ENCODE measurements at regions not wholly inside any gene's neighbourhood (a gene's known extent, or its start where the extent isn't known, plus 50 kb on each side); places are given as distances from the start of the nearest gene placed in this dataset.

DNA sequence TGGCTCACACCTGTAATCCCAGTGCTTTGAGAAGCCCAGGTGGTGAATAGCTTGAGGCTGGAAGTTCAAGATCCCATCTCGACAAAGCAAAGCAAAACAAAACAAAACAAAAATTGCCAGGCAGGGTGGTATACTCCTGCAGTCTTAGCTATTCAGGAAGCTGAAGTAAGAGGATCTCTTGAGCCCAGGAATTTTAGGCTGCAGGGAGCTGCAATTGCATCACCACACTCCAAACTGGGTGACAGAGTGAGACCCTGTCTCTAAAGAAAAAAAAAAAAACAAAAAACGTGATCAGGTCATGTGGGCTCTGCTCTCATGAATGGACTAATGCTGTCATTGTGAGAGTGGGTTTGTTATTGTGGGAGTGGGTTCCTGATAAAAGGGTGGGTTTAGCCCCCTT, 409.1 kb downstream of the NPIPA7 start:
- TF ChIP-seq, protein P1, sequence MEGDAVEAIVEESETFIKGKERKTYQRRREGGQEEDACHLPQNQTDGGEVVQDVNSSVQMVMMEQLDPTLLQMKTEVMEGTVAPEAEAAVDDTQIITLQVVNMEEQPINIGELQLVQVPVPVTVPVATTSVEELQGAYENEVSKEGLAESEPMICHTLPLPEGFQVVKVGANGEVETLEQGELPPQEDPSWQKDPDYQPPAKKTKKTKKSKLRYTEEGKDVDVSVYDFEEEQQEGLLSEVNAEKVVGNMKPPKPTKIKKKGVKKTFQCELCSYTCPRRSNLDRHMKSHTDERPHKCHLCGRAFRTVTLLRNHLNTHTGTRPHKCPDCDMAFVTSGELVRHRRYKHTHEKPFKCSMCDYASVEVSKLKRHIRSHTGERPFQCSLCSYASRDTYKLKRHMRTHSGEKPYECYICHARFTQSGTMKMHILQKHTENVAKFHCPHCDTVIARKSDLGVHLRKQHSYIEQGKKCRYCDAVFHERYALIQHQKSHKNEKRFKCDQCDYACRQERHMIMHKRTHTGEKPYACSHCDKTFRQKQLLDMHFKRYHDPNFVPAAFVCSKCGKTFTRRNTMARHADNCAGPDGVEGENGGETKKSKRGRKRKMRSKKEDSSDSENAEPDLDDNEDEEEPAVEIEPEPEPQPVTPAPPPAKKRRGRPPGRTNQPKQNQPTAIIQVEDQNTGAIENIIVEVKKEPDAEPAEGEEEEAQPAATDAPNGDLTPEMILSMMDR (IDR thresholded peaks at IDR 0.05) = no peak
- TF ChIP-seq POLR2A (IDR thresholded peaks at IDR 0.05) = no peak
